ENCODE measurements at regions not wholly inside any gene's neighbourhood (a gene's known extent, or its start where the extent isn't known, plus 50 kb on each side); places are given as distances from the start of the nearest gene placed in this dataset.
"Not testable (repeated sequence)": the region's sequence is repeated elsewhere in the genome, so short reads cannot be mapped to it uniquely, and the experiment has no call there.

GRCh38 chr16:29294400-29294933 lies 112.0 kb downstream of the NPIPB11 start:
- not testable (repeated sequence) for DNase-seq

DNA sequence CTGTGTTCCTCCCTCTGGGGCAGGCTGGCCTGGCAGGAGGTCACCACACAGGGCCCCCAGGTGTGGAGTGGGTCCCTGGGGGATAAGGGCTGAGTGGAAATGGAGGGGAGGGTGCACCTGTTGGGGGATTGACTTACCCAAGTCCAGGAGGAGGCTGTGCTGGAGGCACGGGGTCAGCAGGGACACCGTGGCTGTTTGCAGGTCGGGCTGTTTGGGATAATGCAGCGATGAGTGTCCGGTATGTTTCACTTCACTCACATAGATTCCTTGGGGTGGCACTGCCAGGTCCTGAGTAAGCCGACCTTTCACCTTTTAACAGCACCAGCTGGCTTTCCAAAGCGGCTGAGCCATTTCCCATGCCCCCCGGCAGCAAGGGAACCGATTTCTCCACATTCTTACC lies 113.0 kb downstream of the NPIPB11 start:
- not testable (repeated sequence) for DNase-seq

DNA sequence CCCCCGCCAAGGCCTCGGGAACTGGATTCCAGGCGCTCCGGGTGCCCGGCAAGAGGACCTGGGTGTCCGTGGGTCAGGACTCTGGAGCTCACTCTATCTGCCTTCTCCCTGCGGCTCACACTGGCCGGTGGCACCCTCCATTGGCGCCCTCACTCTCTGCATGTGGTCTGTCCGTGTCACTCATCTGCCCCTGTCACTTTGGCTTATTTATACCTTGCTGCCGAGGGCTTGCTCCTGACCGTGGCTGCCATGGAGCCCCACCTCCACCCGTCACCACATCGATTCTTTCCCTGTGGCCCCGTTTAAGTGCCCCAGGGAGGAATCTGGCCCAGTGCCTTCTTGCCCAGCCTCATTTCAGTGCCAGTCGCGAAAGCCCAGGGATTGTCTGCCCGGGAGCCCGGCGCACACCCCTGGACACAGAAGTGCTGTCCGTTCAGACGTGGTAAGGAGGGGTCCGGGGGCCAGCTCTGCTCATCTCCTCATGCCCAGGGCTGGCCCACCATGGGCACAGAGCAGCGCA lies 113.5 kb downstream of the NPIPB11 start:
- not testable (repeated sequence) for DNase-seq

GRCh38 chr16:29291329-29292271 lies 114.9 kb downstream of the NPIPB11 start:
- not testable (repeated sequence) for DNase-seq

- peak; percentile 43 for DNase-seq
Measured at GRCh38 chr16:29290631-29291247, 115.8 kb downstream of the NPIPB11 start.

- not testable (repeated sequence) for DNase-seq
Measured at GRCh38 chr16:29289516-29290239, 116.8 kb downstream of the NPIPB11 start.

GRCh38 chr16:29288711-29289474 lies 117.6 kb downstream of the NPIPB11 start:
- DNase-seq: not testable (repeated sequence)

DNA sequence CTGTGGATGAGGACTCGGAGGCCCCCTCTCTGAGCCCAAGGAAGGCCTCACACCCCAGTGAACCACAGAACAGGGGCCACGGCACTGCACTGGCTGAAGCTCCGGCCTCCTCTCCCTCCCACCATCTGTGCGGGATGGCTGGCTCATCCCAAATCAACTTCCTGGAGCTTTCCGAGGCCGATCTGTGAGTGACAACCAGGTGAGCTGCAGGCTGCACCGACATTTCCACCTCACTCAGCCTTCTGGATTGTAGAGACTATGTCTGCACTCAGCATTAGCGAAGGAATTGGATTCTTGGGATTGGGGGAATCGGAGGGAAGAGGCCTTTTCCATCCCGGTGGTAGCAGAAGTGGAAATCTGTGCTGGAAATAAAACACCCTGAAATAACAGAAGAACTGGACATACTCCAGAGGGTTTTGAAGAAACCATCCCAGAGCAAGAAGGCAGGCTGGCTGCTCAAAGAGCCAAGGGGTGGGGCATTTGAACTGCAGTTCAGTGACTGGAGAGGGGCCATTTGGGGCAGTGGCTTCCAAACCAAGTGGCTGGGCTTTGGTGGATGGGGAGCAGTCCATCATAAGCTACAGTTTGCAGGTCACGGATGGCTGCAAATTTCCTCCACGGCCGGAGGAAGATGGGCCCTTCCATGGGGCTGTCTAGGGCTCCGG lies 118.5 kb downstream of the NPIPB11 start:
- DNase-seq: not testable (repeated sequence)

DNA sequence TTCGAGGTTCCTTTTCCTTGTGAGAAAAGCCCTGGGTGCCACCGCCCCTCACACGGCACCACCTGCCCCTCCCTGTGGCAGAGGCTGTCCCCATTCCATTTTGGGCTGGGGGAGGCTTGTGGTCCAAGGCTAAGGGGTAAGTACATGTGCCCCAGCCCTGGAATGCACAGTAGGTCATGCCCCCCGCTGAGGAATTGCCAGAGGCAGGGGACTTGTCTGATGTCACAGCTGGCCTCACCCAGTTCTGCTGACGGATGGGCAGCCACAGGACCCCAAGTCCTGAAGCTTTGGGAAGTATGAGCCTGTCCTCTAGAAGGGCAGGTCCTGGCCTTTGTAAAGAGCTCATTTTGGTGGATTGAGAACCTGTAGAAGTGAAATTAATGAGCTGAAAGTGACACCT lies 119.3 kb downstream of the NPIPB11 start:
- DNase-seq: not testable (repeated sequence)

- not testable (repeated sequence) for DNase-seq
Measured at GRCh38 chr16:29286796-29287195, 119.7 kb downstream of the NPIPB11 start.

- DNase-seq: not testable (repeated sequence)
Measured at GRCh38 chr16:29286161-29286560, 120.3 kb downstream of the NPIPB11 start.

DNA sequence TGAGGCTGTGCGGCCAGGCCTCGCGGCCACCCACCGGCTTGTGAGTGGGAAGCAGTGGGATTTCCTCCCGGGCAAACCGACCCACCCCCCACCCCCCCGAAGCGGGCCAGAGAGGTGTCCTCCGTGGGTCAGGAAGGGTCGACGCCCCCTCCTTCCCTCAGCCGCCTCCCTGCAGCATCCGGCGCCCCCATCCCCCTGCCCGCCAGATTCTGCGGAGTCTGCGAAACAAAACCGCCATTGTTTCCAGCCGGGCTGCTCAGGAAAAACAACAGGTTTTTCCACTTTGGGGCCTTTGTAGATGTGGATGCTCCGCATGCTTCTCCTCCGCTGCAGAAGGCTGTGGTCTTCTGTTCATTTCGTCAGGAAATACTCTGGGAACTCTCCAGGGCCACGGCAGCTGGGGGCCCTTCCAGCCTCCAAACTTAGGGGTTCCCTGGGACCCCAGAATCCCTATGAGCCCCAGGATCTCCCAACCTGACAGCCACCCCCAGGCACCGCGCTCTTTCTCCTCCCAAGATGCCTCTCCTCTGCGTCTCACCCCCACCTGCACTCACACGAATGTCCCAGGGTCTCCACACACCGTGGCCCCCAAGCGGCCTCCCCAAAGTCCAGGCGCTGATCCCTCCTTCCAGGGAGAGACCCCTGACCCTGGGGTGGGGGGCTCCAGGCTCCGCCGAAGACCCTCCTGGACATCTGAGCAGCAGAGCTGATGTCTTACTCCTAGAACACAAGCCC lies 121.2 kb downstream of the NPIPB11 start:
- not testable (repeated sequence) for DNase-seq

GRCh38 chr16:29284723-29285122 lies 121.8 kb downstream of the NPIPB11 start:
- not testable (repeated sequence) for DNase-seq

DNA sequence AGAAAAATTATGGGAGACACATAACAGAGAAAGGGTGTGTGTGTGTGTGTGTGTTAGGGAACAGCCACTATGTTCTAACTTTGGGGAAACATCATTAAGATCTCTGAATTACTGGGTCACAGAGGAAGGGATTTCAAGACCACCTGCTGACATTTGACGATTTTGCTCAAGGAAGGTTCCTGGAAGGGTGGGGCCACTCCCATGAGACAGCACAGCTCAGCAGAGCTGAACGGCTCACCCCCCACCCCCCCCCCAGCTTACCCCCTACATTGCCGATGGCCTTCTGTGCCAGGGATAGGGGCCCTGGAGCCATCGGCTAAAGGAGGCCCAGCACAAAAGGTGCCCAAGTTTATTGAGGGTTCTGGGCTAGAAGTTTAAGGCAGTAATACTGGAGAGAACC lies 122.4 kb downstream of the NPIPB11 start:
- DNase-seq: not testable (repeated sequence)

DNA sequence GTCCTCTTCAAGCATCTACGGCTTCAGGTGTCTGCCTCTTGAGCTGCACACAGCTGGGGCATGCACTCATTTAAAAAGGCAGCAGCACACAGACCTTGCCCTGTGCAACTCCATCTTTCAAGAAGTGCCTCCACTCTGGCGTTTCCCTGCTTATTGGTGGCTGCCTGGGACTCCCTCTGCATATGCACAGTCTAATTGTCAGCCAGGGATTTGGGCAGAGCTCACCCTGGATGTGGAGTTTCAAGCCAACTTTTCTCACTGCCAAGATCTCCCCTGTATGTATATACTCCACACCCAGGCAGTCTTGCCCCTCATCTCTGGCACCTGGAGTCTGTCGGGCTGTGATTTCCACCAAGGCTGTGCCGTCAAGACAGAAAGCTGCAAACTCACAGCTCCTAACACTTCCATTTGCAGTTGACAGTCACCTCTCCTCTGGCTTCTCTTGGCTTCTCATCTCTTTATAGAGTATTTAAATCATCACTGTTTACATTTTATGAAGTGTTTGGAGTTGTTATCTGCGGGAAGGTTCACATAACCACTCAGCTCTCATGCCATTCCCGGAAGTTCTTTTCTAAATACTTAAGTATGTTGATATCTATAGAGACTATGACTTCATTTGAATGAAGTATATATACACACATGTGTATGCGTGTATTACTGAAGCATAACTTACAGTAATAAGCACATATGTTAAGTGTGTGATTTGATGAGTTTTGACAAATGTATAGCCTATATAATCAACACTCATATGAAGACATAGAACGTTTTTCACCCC lies 128.2 kb downstream of the NPIPB11 start:
- DNase-seq: not testable (repeated sequence)

DNA sequence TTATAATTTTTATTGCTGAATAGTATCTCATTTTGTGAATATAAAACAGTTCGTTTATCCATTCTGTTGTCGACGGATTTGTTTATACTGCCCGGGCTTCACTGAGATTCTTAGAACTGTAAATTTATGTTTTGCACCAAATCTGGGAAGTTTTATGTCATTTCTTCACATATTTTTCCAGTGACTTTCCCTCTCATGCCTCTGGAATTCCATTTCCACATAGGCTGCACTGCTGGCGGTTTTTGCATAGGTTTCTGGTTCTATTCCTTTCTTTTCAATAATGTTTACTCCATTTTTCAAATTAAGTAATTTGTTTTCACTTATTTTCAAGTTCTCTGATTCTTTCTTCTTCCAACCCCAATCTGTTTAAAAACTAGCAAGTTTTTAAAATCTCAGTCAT lies 130.1 kb downstream of the NPIPB11 start:
- DNase-seq: not testable (repeated sequence)

- DNase-seq: not testable (repeated sequence)
Measured at GRCh38 chr16:29274055-29275035, 132.2 kb downstream of the NPIPB11 start.

DNA sequence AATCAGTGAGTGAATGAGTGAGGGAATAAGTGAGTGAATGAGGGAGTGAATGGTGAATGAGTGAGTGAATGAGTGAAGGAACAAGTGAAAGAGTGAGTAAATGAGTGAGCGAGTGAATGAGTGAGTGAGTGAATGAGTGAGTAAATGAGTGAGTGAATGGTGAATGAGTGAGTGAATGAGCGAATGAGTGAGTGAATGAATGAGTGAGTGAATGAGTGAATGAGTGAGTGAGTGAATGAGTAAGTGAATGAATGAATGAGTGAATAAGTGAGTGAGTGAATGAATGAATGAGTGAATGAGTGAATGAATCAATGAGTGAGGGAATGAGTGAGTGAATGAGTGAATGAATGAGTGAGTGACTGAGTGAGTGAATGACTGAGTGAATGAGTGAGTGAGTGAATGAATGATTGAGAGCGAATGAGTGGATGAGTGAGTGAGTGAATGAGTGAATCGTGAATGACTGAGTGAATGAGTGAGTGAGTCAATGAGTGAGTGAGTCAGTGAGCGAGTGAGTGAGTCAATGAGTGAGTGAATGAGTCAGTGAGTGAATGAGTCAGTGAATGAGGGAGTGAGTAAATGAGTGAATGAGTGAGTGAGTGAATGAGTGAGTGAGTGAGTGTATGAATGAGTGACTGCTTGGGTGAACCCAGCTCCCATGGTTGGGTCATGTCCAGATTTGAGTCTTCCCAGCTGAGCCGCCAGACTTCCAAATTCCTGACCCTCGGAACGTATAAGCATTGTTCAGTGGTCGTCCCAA lies 133.0 kb downstream of the NPIPB11 start:
- not testable (repeated sequence) for DNase-seq
